WERI-Rb-1 (cell line): ENCODE measurements at regions not wholly inside any gene's neighbourhood (a gene's known extent, or its start where the extent isn't known, plus 50 kb on each side); places are given as distances from the start of the nearest gene placed in this dataset.

ENCODE experiments used
- DNase-seq: peaks from one replicate; pipeline ENCODE4 v3.0.0-alpha.2; 2020
- H3K27ac ChIP-seq: fragments of 250-450 bp; sonication (Bioruptor Pico); 2 replicates; pipeline ENCODE4 v1.5.1; 2020; ENCODE audit warnings: mild to moderate bottlenecking, moderate library complexity
- H3K27me3 ChIP-seq: fragments of 250-450 bp; sonication (Bioruptor Pico); 2 replicates; pipeline ENCODE4 v1.5.1; 2021; ENCODE audit warnings: mild to moderate bottlenecking, low read depth, moderate library complexity; ENCODE audit not compliant: insufficient read depth, severe bottlenecking
- H3K36me3 ChIP-seq: fragments of 250-450 bp; sonication (Bioruptor Pico); 2 replicates; pipeline ENCODE4 v1.5.1; 2020; ENCODE audit warnings: mild to moderate bottlenecking, moderate library complexity
- H3K4me3 ChIP-seq: 2 replicates; pipeline ENCODE4 v1.5.1; 2011; ENCODE audit warnings: low read depth, mild to moderate bottlenecking, control low read depth, low read length
- H3K9me3 ChIP-seq: fragments of 250-450 bp; sonication (Bioruptor Pico); 2 replicates; pipeline ENCODE4 v1.5.1; 2021; ENCODE audit warnings: mild to moderate bottlenecking, moderate library complexity; ENCODE audit not compliant: severe bottlenecking
- CTCF ChIP-seq: IDR thresholded peaks from 2 replicates; pipeline ENCODE4 v1.5.1; 2011; ENCODE audit warnings: low read depth, mild to moderate bottlenecking, control low read depth, inconsistent platforms, low read length

- Histone ChIP-seq H3K4me3 (no peak overlapping the region), H3K9me3 (no peaks in the 10 kb centered on the region), H3K27ac (no peak overlapping the region), H3K27me3 (no peaks in the 10 kb centered on the region), H3K36me3 (no peaks in the 10 kb centered on the region)
- no peak for TF ChIP-seq CTCF
- no peak for DNase-seq
These were observed 274.8 kb upstream of the CNTN4 start for GRCh38 chr3:1823867-1824266.

- TF ChIP-seq CTCF = no peak
- no peak overlapping the region for H3K27ac ChIP-seq
- no peaks in the 10 kb centered on the region for H3K9me3 ChIP-seq
- no peak overlapping the region for H3K4me3 ChIP-seq
- no peaks in the 10 kb centered on the region for H3K27me3 ChIP-seq
- DNase-seq = no peak
- no peaks in the 10 kb centered on the region for H3K36me3 ChIP-seq
These were observed 274.3 kb upstream of the CNTN4 start for GRCh38 chr3:1824359-1824758.

GRCh38 chr3:1828519-1828918 is 270.1 kb upstream of the CNTN4 start:
- no peak overlapping the region for H3K4me3 ChIP-seq
- no peak for TF ChIP-seq CTCF
- no peak for DNase-seq
- no peak overlapping the region for H3K27ac ChIP-seq
- H3K27me3 ChIP-seq = no peaks in the 10 kb centered on the region
- H3K9me3 ChIP-seq = no peaks in the 10 kb centered on the region
- H3K36me3 ChIP-seq = no peaks in the 10 kb centered on the region

- no peak for TF ChIP-seq CTCF
These were observed 267.8 kb upstream of the CNTN4 start for GRCh38 chr3:1830851-1831250.

GRCh38 chr3:1832395-1832794 is 266.3 kb upstream of the CNTN4 start:
- no peak for DNase-seq
- TF ChIP-seq CTCF = no peak
- H3K27me3 ChIP-seq = no peaks in the 10 kb centered on the region
- no peaks in the 10 kb centered on the region for H3K36me3 ChIP-seq
- H3K9me3 ChIP-seq = no peaks in the 10 kb centered on the region
- H3K4me3 ChIP-seq = no peak overlapping the region
- no peak overlapping the region for H3K27ac ChIP-seq

More at GRCh38 chr3:1830851-1831250, 267.8 kb upstream of the CNTN4 start:
- no peak overlapping the region for H3K4me3 ChIP-seq
- H3K27me3 ChIP-seq = no peaks in the 10 kb centered on the region
- no peak overlapping the region for H3K27ac ChIP-seq
- no peaks in the 10 kb centered on the region for H3K36me3 ChIP-seq
- DNase-seq = no peak
- H3K9me3 ChIP-seq = no peaks in the 10 kb centered on the region

- Histone ChIP-seq H3K4me3 (no peak overlapping the region), H3K27ac (no peak overlapping the region), H3K27me3 (no peaks in the 10 kb centered on the region), H3K9me3 (no peaks in the 10 kb centered on the region), H3K36me3 (no peaks in the 10 kb centered on the region)
- no peak for DNase-seq
- TF ChIP-seq CTCF = no peak
These were observed 255.6 kb upstream of the CNTN4 start for GRCh38 chr3:1843111-1843510.
